ENCODE measurements at regions not wholly inside any gene's neighbourhood (a gene's known extent, or its start where the extent isn't known, plus 50 kb on each side); places are given as distances from the start of the nearest gene placed in this dataset.
A peak's percentile ranks its signal among the peaks of the same experiment; 100 is the strongest.
"Not testable (repeated sequence)": the region's sequence is repeated elsewhere in the genome, so short reads cannot be mapped to it uniquely, and the experiment has no call there.

GRCh38 chr14:105581551-105582341 lies 55.4 kb downstream of the TMEM121 start:
- no peak for DNase-seq

- peak; percentile 1 for DNase-seq
Measured at GRCh38 chr14:105582639-105583038, 56.3 kb downstream of the TMEM121 start.

DNA sequence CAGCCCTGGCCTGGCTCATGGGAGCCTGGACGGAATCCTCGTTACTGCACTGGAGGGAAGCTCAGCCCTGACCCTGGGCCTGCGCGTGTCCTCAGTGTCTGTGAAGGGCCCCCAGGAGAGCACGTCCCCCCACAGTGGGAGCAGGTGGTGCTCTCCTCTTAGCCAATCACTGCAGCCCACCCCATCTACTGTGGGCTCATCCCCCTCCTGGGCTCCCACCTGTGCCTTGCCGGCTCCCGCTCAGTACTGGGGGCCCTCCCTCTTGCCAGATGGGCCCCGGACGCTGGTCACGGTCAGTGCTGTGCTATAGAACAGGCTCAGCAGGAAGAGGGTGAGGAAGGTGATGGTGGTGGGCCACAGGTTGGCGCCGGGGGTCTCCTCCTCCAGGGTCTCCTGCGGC lies 57.5 kb downstream of the TMEM121 start:
- DNase-seq = not testable (repeated sequence)

DNA sequence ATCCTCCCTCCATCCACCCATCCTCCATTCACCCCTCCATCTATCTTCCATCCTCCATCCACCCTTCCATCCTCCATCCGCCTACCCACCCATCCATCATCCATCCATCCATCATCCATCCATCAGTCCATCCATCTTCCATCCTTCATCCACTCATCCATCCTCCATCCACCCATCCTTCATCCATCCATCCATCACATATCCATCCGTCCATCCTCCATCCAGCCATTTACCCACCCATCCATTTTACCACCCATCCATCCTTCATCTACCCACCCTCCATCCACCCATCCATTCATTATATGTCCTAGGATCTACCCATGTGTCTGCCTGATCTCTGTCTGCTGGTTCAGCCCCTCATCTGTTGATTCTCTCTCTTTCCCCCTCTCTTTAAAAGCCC lies 58.9 kb downstream of the TMEM121 start:
- DNase-seq = not testable (repeated sequence)

GRCh38 chr14:105585722-105586121 lies 59.3 kb downstream of the TMEM121 start:
- DNase-seq = not testable (repeated sequence)

DNA sequence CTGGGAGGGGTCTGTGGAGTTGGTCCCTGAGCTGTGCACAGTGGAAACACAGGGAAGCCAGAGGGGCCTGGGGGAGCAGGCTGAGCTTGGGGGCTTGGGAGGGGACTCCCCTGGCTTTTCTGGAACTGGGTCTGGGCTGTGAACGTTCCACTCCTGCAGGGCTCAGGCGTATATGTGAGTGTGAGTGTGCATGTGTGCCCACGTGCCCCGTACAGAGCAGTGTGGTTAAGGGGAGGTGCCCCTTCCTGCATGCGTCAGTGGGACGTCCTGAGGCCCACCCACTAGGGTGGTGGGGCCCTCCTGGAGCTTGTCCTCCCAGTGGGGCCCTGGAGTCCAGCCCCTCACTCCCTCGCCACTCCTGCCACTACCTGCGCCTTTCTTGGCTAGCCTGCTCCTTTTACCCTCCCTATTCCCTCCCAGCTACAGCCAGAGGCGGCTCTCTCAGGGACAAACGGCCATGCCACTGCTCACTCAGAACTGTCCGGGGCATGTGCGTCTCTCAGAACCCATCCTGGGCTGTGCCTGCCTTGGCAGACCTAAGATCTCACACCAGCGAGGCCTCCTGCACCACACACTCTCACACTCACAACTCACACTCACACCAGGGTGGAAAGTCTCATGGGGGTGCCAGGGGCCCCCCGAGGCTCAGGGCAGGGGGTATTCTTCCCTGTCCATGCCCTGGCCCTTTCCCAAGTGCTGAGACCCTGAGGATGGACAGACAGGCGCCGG lies 59.9 kb downstream of the TMEM121 start:
- not testable (repeated sequence) for DNase-seq

DNA sequence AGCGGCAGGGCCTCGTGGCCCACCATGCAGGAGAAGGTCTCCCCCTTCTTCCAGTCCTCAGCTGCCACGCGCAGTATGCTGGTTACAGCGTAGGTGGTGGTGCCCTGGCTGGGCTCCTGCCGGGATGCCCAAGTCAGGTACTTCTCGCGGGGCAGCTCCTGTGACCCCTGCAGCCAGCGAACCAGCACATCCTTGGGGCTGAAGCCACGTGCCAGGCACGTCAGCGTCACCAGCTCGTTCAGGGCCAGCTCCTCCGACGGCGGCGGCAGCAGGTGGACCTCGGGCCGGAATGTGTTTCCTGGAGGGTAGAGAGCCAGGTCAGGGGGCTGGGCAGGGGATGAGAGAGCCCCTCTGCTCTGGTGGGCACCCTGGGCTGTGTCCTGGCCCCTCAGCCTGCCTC lies 60.7 kb downstream of the TMEM121 start:
- DNase-seq = not testable (repeated sequence)

GRCh38 chr14:105587482-105588235 lies 61.3 kb downstream of the TMEM121 start:
- DNase-seq = not testable (repeated sequence)

- no peak for DNase-seq
Measured at GRCh38 chr14:105588236-105588860, 62.0 kb downstream of the TMEM121 start.

GRCh38 chr14:105589161-105589925 lies 63.0 kb downstream of the TMEM121 start:
- DNase-seq = no peak

DNA sequence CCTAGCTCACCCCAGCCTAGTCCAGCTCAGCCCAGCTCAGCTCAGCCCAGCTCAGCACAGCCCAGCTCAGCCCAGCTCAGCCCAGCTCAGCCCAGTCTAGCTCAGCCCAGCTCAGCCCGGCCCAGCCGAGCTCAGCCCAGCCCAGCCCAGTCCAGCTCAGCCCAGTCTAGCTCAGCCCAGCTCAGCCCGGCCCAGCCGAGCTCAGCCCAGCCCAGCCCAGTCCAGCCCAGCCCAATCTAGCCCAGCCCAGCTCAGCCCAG lies 63.5 kb downstream of the TMEM121 start:
- not testable (repeated sequence) for DNase-seq

DNA sequence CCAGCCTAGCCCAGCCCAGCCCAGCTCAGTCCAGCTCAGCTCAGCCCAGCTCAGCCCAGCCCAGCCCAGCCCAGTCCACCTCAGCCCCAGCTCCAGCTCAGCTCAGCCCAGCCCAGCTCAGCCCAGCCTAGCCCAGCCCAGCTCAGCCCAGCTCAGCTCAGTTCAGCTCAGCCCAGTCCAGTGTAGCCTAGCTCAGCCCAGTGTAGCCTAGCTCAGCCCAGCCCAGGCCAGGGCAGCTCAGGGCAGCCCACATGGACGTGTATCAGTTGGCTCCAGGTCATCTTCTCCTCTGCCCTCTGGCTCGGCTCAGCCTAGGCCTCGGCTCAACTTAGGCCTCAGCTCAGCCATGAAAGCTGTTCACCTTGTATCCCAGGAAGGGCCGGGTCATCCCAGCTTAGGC lies 64.7 kb downstream of the TMEM121 start:
- no peak for DNase-seq

- not testable (repeated sequence) for DNase-seq
Measured at GRCh38 chr14:105591792-105592341, 65.5 kb downstream of the TMEM121 start.

DNA sequence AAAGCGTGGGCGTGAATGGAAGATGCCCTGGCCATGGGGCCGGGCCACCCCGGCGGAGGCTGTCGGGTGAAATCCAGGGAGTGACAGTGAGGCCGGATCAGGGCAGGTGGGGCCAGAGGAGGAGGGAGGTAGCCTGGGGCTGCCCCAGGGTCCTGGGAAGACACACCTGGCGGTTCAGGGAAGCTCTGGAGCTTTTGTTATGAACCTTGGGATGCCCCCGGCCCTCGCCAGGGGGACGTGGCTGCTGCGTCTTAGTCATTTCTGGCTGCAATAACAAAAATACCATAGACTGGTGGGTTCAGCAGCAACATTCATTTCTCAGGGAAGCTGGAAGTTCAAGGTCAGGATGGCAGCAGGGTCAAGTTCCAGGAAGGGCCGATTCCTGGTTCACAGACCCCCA lies 66.3 kb downstream of the TMEM121 start:
- not testable (repeated sequence) for DNase-seq

DNA sequence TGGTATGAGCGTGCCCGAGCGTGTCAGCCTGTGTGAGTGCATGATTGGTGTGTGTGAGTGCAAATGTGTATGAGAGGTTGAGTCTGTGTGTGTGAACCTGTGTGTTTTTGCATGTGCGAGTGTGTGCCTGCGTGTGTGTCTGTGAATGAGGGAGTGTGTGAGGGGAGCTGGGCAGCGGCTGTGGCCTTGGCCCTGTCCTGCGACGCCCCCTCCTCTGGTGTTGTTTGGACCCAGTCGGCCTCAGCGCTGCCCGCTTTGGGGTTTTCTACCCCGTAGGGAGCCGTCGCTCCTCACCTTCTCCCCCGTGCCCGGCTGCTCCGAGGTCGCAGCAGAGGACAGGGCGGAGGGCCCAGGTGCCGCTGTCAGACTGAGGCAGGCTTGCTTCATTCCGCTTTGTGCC lies 69.0 kb downstream of the TMEM121 start:
- DNase-seq = not testable (repeated sequence)

DNA sequence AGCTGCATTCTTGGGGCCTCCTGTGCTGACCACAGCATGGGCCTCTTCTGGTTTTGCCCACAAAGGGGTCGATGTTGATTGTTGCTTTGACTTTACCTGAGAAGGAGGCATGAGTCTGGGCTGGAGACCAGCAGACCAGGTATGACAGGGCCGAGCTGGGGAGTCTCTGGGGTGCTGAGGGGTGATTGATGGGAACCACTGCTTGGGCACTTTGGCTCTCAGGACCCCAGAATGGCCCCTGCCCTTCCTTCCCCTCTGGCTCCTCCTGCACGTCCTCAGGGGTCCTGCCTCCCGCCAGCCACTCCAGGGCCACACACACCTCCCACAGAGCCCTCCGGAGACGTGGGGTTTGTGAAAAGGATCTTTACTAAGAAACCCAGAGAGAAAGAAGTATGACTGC lies 70.0 kb downstream of the TMEM121 start:
- not testable (repeated sequence) for DNase-seq

DNA sequence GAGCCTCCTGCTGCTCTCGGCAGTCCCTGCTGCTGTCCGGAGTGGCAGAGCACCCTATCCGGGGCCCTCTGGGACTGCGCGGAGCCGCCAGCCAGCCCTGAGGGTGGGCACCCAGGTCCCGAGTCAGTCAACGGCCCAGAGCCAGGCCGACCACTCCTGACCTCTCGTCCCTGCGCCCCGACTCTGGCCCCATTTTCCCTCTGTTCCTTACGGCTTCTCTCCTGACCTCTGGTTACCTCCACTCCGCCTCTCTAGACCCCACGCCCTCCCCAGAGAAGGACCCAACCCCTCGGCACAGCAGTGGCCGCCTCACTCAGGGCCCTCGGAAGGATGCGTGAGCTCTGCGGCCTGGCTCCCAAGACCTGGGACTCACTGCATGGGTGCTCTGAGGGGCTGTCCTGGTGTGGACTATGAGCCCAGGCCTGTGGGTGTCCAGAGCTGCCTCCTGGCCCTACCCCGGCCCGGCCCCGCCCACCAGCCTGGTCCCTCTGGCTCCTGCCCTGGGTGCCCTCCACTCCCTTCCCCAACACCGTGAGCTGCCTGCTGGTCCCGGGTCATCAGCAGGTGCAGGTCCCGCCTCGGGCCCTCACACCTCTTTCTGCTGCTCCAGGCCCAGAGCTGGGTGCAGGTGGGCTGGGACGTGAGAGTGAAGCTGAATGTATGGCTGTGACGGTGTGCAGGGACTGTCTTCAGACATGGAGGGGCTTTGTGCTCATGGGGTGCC lies 71.8 kb downstream of the TMEM121 start:
- not testable (repeated sequence) for DNase-seq

DNA sequence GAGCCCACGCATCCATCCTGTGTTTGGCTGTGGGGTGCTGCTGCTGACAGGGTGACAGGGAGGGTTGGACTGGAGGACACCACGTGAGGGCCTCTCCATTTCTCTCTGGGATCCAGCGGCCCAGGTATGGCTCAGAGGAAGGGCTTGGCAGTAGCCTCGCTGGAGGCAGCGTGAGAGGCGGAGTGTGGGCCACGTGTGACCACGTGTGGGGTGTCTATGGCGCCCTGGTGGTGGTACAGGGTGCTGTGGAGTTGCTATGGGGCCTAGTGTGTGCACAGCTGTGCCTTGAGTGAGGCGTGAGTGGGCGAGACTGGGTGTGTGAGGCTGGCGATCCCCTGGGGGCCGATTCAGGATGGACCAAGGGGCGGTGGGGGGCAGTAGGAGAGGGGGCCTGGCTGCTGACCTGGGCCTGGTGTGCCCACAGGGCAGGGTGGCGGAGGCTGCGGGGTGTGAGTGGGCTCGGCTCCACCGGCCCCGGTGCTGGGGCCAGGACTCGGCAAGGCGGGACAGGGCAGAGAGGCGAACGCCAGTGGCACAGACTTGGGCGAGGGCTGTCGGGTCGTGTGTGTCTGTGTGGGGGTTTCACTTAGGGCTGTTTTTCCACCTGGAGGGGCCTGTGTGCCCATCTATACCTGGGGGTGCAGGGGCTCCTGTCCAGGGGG lies 72.7 kb downstream of the TMEM121 start:
- DNase-seq = not testable (repeated sequence)

GRCh38 chr14:105600195-105600938 lies 74.0 kb downstream of the TMEM121 start:
- DNase-seq = not testable (repeated sequence)

- no peak for DNase-seq
Measured at GRCh38 chr14:105600939-105601359, 74.6 kb downstream of the TMEM121 start.
